Muscle of leg (tissue), 3 donors: ENCODE measurements at regions not wholly inside any gene's neighbourhood (a gene's known extent, or its start where the extent isn't known, plus 50 kb on each side); places are given as distances from the start of the nearest gene placed in this dataset.

Source experiments
- DNase-seq: peaks from one replicate; pipeline ENCODE4 v3.0.0; 2013
- H3K27ac ChIP-seq: one replicate; pipeline ENCODE4 v1.5.1; 2013; ENCODE audit warnings: mild to moderate bottlenecking, low read length, control low read depth
- H3K27me3 ChIP-seq: one replicate; pipeline ENCODE4 v1.6.1; 2013; ENCODE audit warnings: low read length; ENCODE audit not compliant: control insufficient read depth, insufficient read depth
- H3K36me3 ChIP-seq: one replicate; pipeline ENCODE4 v1.6.1; 2013; ENCODE audit warnings: low read length; ENCODE audit not compliant: control insufficient read depth, insufficient read depth
- H3K4me1 ChIP-seq: one replicate; pipeline ENCODE4 v1.6.1; 2013; ENCODE audit warnings: low read length; ENCODE audit not compliant: control insufficient read depth, insufficient read depth
- H3K4me3 ChIP-seq: one replicate; pipeline ENCODE4 v1.5.1; 2013; ENCODE audit warnings: low read length, control low read depth
- H3K9me3 ChIP-seq: replicated peaks from 2 replicates; pipeline ENCODE4 v1.6.1; 2013; ENCODE audit warnings: low read depth, low read length; ENCODE audit not compliant: control insufficient read depth
- WGBS: methylation state at CpG from one replicate; pipeline ENCODE4 v1.1.5; 2013; ENCODE audit warnings: missing lambda C conversion rate; ENCODE audit not compliant: insufficient coverage; 5-methylcytosine and 5-hydroxymethylcytosine counted together

GRCh38 chrX:55981603-55982002 is 250.6 kb upstream of the KLF8 start:
- Histone ChIP-seq H3K27me3 (no peaks in the 10 kb centered on the region), H3K4me3 (no peak overlapping the region), H3K27ac (no peak overlapping the region), H3K4me1 (no peaks in the 10 kb centered on the region), H3K36me3 (no peaks in the 10 kb centered on the region), H3K9me3 (peaks cover 12% of the 10 kb centered on the region)
- no CpG with 5 or more reads among the region's 1 CpG for WGBS
- no peak for DNase-seq

GRCh38 chrX:55996649-55997048 is 235.5 kb upstream of the KLF8 start:
- WGBS, result 71% methylated on average over 3 of the region's 3 CpGs
- Histone ChIP-seq H3K27ac (no peak overlapping the region), H3K4me3 (no peak overlapping the region), H3K4me1 (no peaks in the 10 kb centered on the region), H3K9me3 (peaks cover 5% of the 10 kb centered on the region), H3K36me3 (no peaks in the 10 kb centered on the region), H3K27me3 (no peaks in the 10 kb centered on the region)
- no peak for DNase-seq

GRCh38 chrX:56000174-56000573 is 232.0 kb upstream of the KLF8 start:
- Histone ChIP-seq H3K4me3 (no peak overlapping the region), H3K9me3 (no peaks in the 10 kb centered on the region), H3K27me3 (no peaks in the 10 kb centered on the region), H3K36me3 (no peaks in the 10 kb centered on the region), H3K27ac (no peak overlapping the region), H3K4me1 (no peaks in the 10 kb centered on the region)
- DNase-seq, result peak; percentile 69
- 40% methylated on average over 1 of the region's 1 CpG for WGBS

- Histone ChIP-seq H3K4me1 (no peaks in the 10 kb centered on the region), H3K27me3 (peaks cover 3% of the 10 kb centered on the region), H3K36me3 (no peaks in the 10 kb centered on the region), H3K27ac (no peak overlapping the region), H3K4me3 (no peak overlapping the region), H3K9me3 (no peaks in the 10 kb centered on the region)
- DNase-seq, result no peak
Measured at GRCh38 chrX:56000729-56001128, 231.4 kb upstream of the KLF8 start.

GRCh38 chrX:56025872-56026571 is 206.1 kb upstream of the KLF8 start:
- Histone ChIP-seq H3K4me1 (no peaks in the 10 kb centered on the region), H3K4me3 (no peak overlapping the region), H3K27me3 (peaks cover 5% of the 10 kb centered on the region), H3K27ac (no peak overlapping the region), H3K9me3 (no peaks in the 10 kb centered on the region), H3K36me3 (no peaks in the 10 kb centered on the region)
- WGBS, result 87% methylated on average over 5 of the region's 11 CpGs
- no peak for DNase-seq

DNA sequence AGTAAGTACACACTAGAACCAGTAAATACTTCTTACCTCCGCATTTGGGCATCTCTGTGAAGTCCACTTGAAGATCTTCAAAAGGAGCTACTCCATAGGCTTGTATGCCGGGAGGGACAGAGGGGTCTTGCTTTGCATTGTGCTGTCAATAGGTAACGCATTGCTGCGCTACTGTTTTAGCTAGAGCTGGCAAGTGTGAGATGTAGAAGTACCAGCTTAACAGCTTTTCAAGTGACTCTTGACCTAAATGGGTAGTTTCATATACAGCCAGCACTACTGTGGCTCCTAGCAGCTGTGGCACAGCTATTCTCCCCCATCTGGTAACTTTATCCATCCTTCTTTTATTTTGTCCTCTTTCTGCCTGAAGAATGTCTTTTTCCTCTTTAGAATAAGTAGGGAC is 205.3 kb upstream of the KLF8 start:
- Histone ChIP-seq H3K36me3 (no peaks in the 10 kb centered on the region), H3K27me3 (peaks cover 5% of the 10 kb centered on the region), H3K4me1 (no peaks in the 10 kb centered on the region), H3K27ac (no peak overlapping the region), H3K4me3 (no peak overlapping the region), H3K9me3 (no peaks in the 10 kb centered on the region)
- WGBS, result 96% methylated on average over 4 of the region's 4 CpGs
- DNase-seq, result no peak

- 90% methylated on average over 2 of the region's 5 CpGs for WGBS
- DNase-seq, result no peak
Measured at GRCh38 chrX:56029188-56029587, 203.0 kb upstream of the KLF8 start.

DNA sequence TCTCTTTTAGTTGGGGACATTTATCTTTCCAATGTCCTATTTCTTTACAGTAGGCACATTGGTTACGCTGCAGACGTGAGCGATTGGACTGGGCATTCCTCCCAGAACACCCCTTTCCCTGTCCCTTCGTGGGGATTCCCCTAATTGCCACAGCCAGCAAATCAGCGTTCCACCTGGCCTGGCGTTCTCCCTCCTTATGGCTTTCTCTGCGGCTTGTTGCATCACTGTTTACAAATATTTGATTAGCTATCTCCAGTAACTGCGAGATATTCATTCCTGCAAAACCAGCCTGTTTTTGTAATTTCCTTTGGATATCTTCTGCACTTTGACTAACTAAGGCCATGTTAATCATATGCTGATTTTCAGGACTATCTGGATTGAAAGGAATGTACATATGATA is 202.5 kb upstream of the KLF8 start:
- H3K4me3 ChIP-seq, result no peak overlapping the region
- DNase-seq, result no peak
- peaks cover 5% of the 10 kb centered on the region for H3K27me3 ChIP-seq
- no peaks in the 10 kb centered on the region for H3K36me3 ChIP-seq
- H3K27ac ChIP-seq, result no peak overlapping the region
- H3K4me1 ChIP-seq, result no peaks in the 10 kb centered on the region
- WGBS, result 74% methylated on average over 7 of the region's 8 CpGs
- H3K9me3 ChIP-seq, result no peaks in the 10 kb centered on the region

More at GRCh38 chrX:56029188-56029587, 203.0 kb upstream of the KLF8 start:
- no peaks in the 10 kb centered on the region for H3K36me3 ChIP-seq
- H3K9me3 ChIP-seq, result no peaks in the 10 kb centered on the region
- H3K4me3 ChIP-seq, result no peak overlapping the region
- H3K4me1 ChIP-seq, result no peaks in the 10 kb centered on the region
- H3K27ac ChIP-seq, result no peak overlapping the region
- peaks cover 5% of the 10 kb centered on the region for H3K27me3 ChIP-seq

- WGBS, result 89% methylated on average over 13 of the region's 13 CpGs
- Histone ChIP-seq H3K27ac (no peak overlapping the region), H3K27me3 (peaks cover 2% of the 10 kb centered on the region), H3K4me1 (no peaks in the 10 kb centered on the region), H3K4me3 (no peak overlapping the region), H3K36me3 (no peaks in the 10 kb centered on the region), H3K9me3 (no peaks in the 10 kb centered on the region)
- no peak for DNase-seq
Measured at GRCh38 chrX:56031409-56031808, 200.7 kb upstream of the KLF8 start.

DNA sequence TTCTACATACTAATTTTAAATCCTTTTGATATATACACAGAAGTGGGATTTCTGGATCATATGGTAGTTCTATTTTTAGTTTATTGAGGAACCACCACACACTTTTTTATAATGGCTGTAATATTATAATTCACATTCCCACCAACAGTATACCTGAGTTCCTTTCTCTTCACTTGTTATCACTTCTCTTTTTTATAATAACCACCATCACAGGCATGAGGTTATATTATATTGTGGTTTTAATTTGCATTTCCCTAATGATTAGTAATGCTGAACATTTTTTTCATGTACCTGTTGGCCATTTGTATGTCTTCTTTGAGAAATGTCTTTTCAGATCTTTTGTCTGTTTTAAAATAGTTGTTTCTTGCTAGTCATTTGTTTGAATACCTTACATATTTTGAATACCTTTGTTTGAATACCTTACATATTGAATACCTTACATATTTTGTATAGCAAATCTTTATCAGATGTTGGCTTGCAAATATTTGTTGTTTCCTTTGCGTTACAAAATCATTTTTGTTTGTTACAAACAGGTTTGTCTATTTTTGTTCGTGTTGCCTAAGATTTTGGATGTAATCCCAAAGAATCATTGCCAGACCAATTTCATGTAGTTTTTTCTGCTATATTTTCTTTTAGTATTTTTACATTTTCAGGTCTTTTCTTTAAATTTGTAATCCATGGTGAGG is 198.5 kb upstream of the KLF8 start:
- Histone ChIP-seq H3K27ac (no peak overlapping the region), H3K36me3 (no peaks in the 10 kb centered on the region), H3K27me3 (peaks cover 2% of the 10 kb centered on the region), H3K4me1 (no peaks in the 10 kb centered on the region), H3K9me3 (peaks cover 7% of the 10 kb centered on the region), H3K4me3 (no peak overlapping the region)
- no peak for DNase-seq
- WGBS, result no CpG with 5 or more reads among the region's 2 CpGs
